Breast epithelium (tissue), 3 donors: ENCODE measurements at regions not wholly inside any gene's neighbourhood (a gene's known extent, or its start where the extent isn't known, plus 50 kb on each side); places are given as distances from the start of the nearest gene placed in this dataset.

Experiments
- POLR2A ChIP-seq: fragments of 450-650 bp; IDR thresholded peaks from one replicate; pipeline ENCODE4 v1.6.1; 2016; ENCODE audit warnings: antibody characterized with exemption, mild to moderate bottlenecking, moderate library complexity
- POLR2AphosphoS5 ChIP-seq, 3 donors: sonication (generic); formaldehyde crosslinking; IDR thresholded peaks; one replicate each; pipeline ENCODE4 v1.6.1; 2017; ENCODE audit warnings: antibody characterized with exemption in 3 of 3
- TF ChIP-seq, protein P1 (sequence below), 3 donors: fragments of 450-650 bp; IDR thresholded peaks; one replicate each; pipeline ENCODE4 v1.5.1; 2016 to 2017; ENCODE audit warnings: antibody characterized with exemption in 3 of 3, mild to moderate bottlenecking in 3 of 3, moderate library complexity in 3 of 3

- TF ChIP-seq, protein P1, sequence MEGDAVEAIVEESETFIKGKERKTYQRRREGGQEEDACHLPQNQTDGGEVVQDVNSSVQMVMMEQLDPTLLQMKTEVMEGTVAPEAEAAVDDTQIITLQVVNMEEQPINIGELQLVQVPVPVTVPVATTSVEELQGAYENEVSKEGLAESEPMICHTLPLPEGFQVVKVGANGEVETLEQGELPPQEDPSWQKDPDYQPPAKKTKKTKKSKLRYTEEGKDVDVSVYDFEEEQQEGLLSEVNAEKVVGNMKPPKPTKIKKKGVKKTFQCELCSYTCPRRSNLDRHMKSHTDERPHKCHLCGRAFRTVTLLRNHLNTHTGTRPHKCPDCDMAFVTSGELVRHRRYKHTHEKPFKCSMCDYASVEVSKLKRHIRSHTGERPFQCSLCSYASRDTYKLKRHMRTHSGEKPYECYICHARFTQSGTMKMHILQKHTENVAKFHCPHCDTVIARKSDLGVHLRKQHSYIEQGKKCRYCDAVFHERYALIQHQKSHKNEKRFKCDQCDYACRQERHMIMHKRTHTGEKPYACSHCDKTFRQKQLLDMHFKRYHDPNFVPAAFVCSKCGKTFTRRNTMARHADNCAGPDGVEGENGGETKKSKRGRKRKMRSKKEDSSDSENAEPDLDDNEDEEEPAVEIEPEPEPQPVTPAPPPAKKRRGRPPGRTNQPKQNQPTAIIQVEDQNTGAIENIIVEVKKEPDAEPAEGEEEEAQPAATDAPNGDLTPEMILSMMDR (IDR thresholded peaks at IDR 0.05): no peak
- no peak for TF ChIP-seq POLR2A
- TF ChIP-seq POLR2AphosphoS5 (IDR thresholded peaks at IDR 0.05): no peak
These were observed 77.6 kb downstream of the MIAT start for GRCh38 chr22:26735019-26735409.
